A549 (cell line): ENCODE measurements at regions not wholly inside any gene's neighbourhood (a gene's known extent, or its start where the extent isn't known, plus 50 kb on each side); places are given as distances from the start of the nearest gene placed in this dataset.

Experiments used
- ATAC-seq, 2 experiments: fragments of 200-7000 bp in 1 of 2; fragments of >200 bp in 1 of 2; cut with Nextera tagmentation in 1 of 2; cut with Tn5 transposase in 1 of 2; 3 replicates each; pipeline versions ENCODE4 v1.8.0 to v1.9.1; 2018 to 2020; ENCODE audit warnings: mild to moderate bottlenecking in 1 of 2, moderate library complexity in 1 of 2
- CTCF ChIA-PET: fragments of 300-600 bp; sonication (Branson Sonifier 250); formaldehyde crosslinking; extraction: SDS; loops from one replicate; lab custom pipeline; 2021; ENCODE audit warnings: antibody characterized with exemption, inconsistent platforms; lab: Yijun Ruan, JAX
- POLR2A ChIA-PET: fragments of 350-600 bp; formaldehyde crosslinking; extraction: SDS; loops from one replicate; lab custom pipeline; 2021; ENCODE audit warnings: antibody characterized with exemption, inconsistent platforms; lab: Yijun Ruan, JAX
- DNase-seq, 2 experiments: peaks; one replicate each; pipeline versions ENCODE4 v3.0.0 to v3.0.0-alpha.2; 2011 to 2016; ENCODE audit warnings: low read depth in 1 of 2, low spot score in 1 of 2
- FAIRE-seq: peaks from 2 replicates; lab custom pipeline; 2011; peaks lifted over from hg19 to GRCh38; lab: Jason Lieb, UNC
- H3K27ac ChIP-seq, 2 experiments: fragments of >200 bp; sonication (Bioruptor Twin); formaldehyde crosslinking; 3 replicates each; pipeline ENCODE4 v1.5.1; 2016 to 2017
- H3K4me1 ChIP-seq: fragments of >200 bp; sonication (Bioruptor Twin); formaldehyde crosslinking; 3 replicates; pipeline ENCODE4 v1.6.1; 2016
- H3K4me2 ChIP-seq: fragments of >200 bp; sonication (Bioruptor Twin); formaldehyde crosslinking; 3 replicates; pipeline ENCODE4 v1.6.1; 2016
- H3K4me3 ChIP-seq: fragments of >200 bp; sonication (Bioruptor Twin); formaldehyde crosslinking; 3 replicates; pipeline ENCODE4 v1.5.1; 2016
- H3K9me3 ChIP-seq: fragments of >200 bp; sonication (Bioruptor Twin); formaldehyde crosslinking; 3 replicates; pipeline ENCODE4 v1.6.1; 2016
- BCL3 ChIP-seq: fragments of >200 bp; sonication (Bioruptor Twin); formaldehyde crosslinking; IDR thresholded peaks from 3 replicates; pipeline ENCODE4 v1.6.1; 2016
- BHLHE40 ChIP-seq: IDR thresholded peaks from 2 replicates; pipeline ENCODE4 v1.6.1; 2012; ENCODE audit warnings: low read depth, low read length, inconsistent platforms
- CBX2 ChIP-seq: fragments of 200-600 bp; sonication (generic); IDR thresholded peaks from 2 replicates; pipeline ENCODE4 v1.6.1; 2016; ENCODE audit warnings: low read depth, mild to moderate bottlenecking, borderline replicate concordance
- CBX8 ChIP-seq: fragments of 200-600 bp; sonication (generic); IDR thresholded peaks from 2 replicates; pipeline ENCODE4 v1.6.1; 2016
- CHD2 ChIP-seq: fragments of 150-350 bp; IDR thresholded peaks from 2 replicates; pipeline ENCODE4 v1.6.1; 2014; ENCODE audit warnings: low read length; ENCODE audit not compliant: partially characterized antibody
- E2F6 ChIP-seq: IDR thresholded peaks from 2 replicates; pipeline ENCODE4 v1.6.1; 2012; ENCODE audit warnings: low read depth, borderline replicate concordance
- EHF ChIP-seq: fragments of 250-450 bp; sonication (Bioruptor Pico); IDR thresholded peaks from 2 replicates; pipeline ENCODE4 v1.5.0; 2020; ENCODE audit warnings: mild to moderate bottlenecking
- ESRRA ChIP-seq: fragments of 150-350 bp; IDR thresholded peaks from 2 replicates; pipeline ENCODE4 v1.6.1; 2014; ENCODE audit warnings: mild to moderate bottlenecking, low read length, borderline replicate concordance
- FOSB ChIP-seq: fragments of 250-450 bp; sonication (Bioruptor Pico); IDR thresholded peaks from 2 replicates; pipeline ENCODE4 v1.5.0; 2020; ENCODE audit warnings: mild to moderate bottlenecking, moderate library complexity
- HDAC2 ChIP-seq: fragments of 200-600 bp; sonication (generic); IDR thresholded peaks from 2 replicates; pipeline ENCODE4 v1.6.1; 2016
- HMGXB4 ChIP-seq: fragments of 250-450 bp; sonication (Bioruptor Pico); IDR thresholded peaks from 2 replicates; pipeline ENCODE4 v1.5.0; 2021; ENCODE audit warnings: mild to moderate bottlenecking, moderate library complexity, borderline replicate concordance
- HOXA7 ChIP-seq: fragments of 250-450 bp; sonication (Bioruptor Pico); IDR thresholded peaks from 2 replicates; pipeline ENCODE4 v1.5.0; 2020; ENCODE audit warnings: mild to moderate bottlenecking, moderate library complexity
- HOXB13 ChIP-seq: fragments of 250-450 bp; sonication (Bioruptor Pico); IDR thresholded peaks from 2 replicates; pipeline ENCODE4 v1.5.0; 2020; ENCODE audit warnings: low read depth, mild to moderate bottlenecking, moderate library complexity
- HOXB5 ChIP-seq: fragments of 250-450 bp; sonication (Bioruptor Pico); IDR thresholded peaks from 2 replicates; pipeline ENCODE4 v1.5.0; 2020; ENCODE audit warnings: mild to moderate bottlenecking, moderate library complexity
- JUN ChIP-seq, 2 experiments: fragments of >200 bp; sonication (Bioruptor Twin); formaldehyde crosslinking; IDR thresholded peaks; 2 replicates in 1 of 2; 3 replicates in 1 of 2; pipeline ENCODE4 v1.6.1; 2016 to 2017
- MAZ ChIP-seq: fragments of 150-350 bp; IDR thresholded peaks from 2 replicates; pipeline ENCODE4 v1.6.1; 2014; ENCODE audit warnings: antibody characterized with exemption, low read depth, low read length, borderline replicate concordance
- MYC ChIP-seq: IDR thresholded peaks from 2 replicates; pipeline ENCODE4 v1.6.1; 2012; ENCODE audit warnings: mild to moderate bottlenecking, inconsistent platforms, low read length, improper control_type of control experiment, borderline replicate concordance
- NFE2L2 ChIP-seq: fragments of 150-350 bp; conservative IDR thresholded peaks from 2 replicates; pipeline ENCODE4 v1.6.1; 2014; ENCODE audit warnings: low read length
- NPAS2 ChIP-seq: fragments of 250-450 bp; sonication (Bioruptor Pico); IDR thresholded peaks from 2 replicates; pipeline ENCODE4 v1.8.0; 2022; ENCODE audit warnings: mild to moderate bottlenecking, moderate library complexity, borderline replicate concordance
- PBX3 ChIP-seq: IDR thresholded peaks from 2 replicates; pipeline ENCODE4 v1.6.1; 2012
- PHF8 ChIP-seq: fragments of 200-600 bp; sonication (generic); IDR thresholded peaks from 2 replicates; pipeline ENCODE4 v1.6.1; 2016; ENCODE audit warnings: low read depth, mild to moderate bottlenecking, antibody characterized with exemption, moderate library complexity, borderline replicate concordance
- POLR2A ChIP-seq: IDR thresholded peaks from 2 replicates; pipeline ENCODE4 v1.6.1; 2012; ENCODE audit warnings: mild to moderate bottlenecking, low read length
- RARB ChIP-seq: fragments of 250-450 bp; sonication (Bioruptor Pico); IDR thresholded peaks from 2 replicates; pipeline ENCODE4 v1.8.0; 2021; ENCODE audit warnings: mild to moderate bottlenecking, moderate library complexity
- RFX5 ChIP-seq: fragments of 450-650 bp; IDR thresholded peaks from 2 replicates; pipeline ENCODE4 v1.7.1; 2014; ENCODE audit warnings: antibody characterized with exemption, mild to moderate bottlenecking, moderate library complexity
- RNF2 ChIP-seq: fragments of 200-600 bp; sonication (generic); IDR thresholded peaks from 2 replicates; pipeline ENCODE4 v1.6.1; 2016; ENCODE audit warnings: low read depth, mild to moderate bottlenecking, antibody characterized with exemption, moderate library complexity, borderline replicate concordance
- SREBF2 ChIP-seq: fragments of 450-650 bp; IDR thresholded peaks from 2 replicates; pipeline ENCODE4 v1.6.1; 2014; ENCODE audit warnings: mild to moderate bottlenecking, moderate library complexity
- ZFP36 ChIP-seq: fragments of 450-650 bp; IDR thresholded peaks from 2 replicates; pipeline ENCODE4 v1.6.1; 2014; ENCODE audit warnings: borderline replicate concordance; ENCODE audit not compliant: partially characterized antibody
- WGBS: methylation state at CpG from one replicate; pipeline ENCODE4 v1.1.6; 2017; ENCODE audit errors: missing lambda C conversion rate; 5-methylcytosine and 5-hydroxymethylcytosine counted together

- H3K27ac ChIP-seq, result no peak overlapping the region
- H3K9me3 ChIP-seq, result no peaks in the 10 kb centered on the region
- ChIA-PET POLR2A (no interaction called here), CTCF (interaction anchor here (0.5 to 1.0 kb wide), 2 partner anchors 147 to 412 kb away, joined by 3 read pairs; no protein-coding TSS in a partner anchor)
- WGBS, result 59% methylated on average over 10 of the region's 10 CpGs
- FAIRE-seq (no peak), ATAC-seq (no peak), DNase-seq (no peak)
- H3K4me3 ChIP-seq, result no peak overlapping the region
- no peak overlapping the region for H3K4me2 ChIP-seq
- H3K4me1 ChIP-seq, result no peaks in the 10 kb centered on the region
- no peak for TF ChIP-seq MAZ
- no peak for TF ChIP-seq HDAC2
- no peak for TF ChIP-seq NFE2L2
- TF ChIP-seq CBX2, result no peak
- TF ChIP-seq HOXA7, result no peak
- TF ChIP-seq HMGXB4 (CRISPR knock-in tag), result no peak
- no peak for TF ChIP-seq POLR2A
- TF ChIP-seq RNF2, result no peak
- TF ChIP-seq SREBF2, result no peak
- TF ChIP-seq HOXB13 (CRISPR knock-in tag), result no peak
- TF ChIP-seq ESRRA, result no peak
- no peak for TF ChIP-seq BCL3
- no peak for TF ChIP-seq CBX8
- no peak for TF ChIP-seq CHD2
- no peak for TF ChIP-seq NPAS2 (CRISPR knock-in tag)
- no peak for TF ChIP-seq JUN (IDR thresholded peaks at IDR 0.05)
Measured at GRCh38 chr7:106588422-106589197, 72.3 kb downstream of the CCDC71L start.

- H3K4me2 ChIP-seq, result no peak overlapping the region
- no peak overlapping the region for H3K27ac ChIP-seq
- FAIRE-seq (no peak), ATAC-seq (no peak), DNase-seq (no peak)
- 49% methylated on average over 7 of the region's 7 CpGs for WGBS
- H3K9me3 ChIP-seq, result no peaks in the 10 kb centered on the region
- POLR2A ChIA-PET, result no interaction called here
- TF ChIP-seq HOXB5 (no peak), RFX5 (no peak), RARB (CRISPR knock-in tag) (no peak), ESRRA (no peak), POLR2A (no peak), PHF8 (no peak), ZFP36 (no peak), FOSB (no peak), EHF (CRISPR knock-in tag) (no peak), MYC (no peak), NFE2L2 (no peak), CHD2 (no peak), BHLHE40 (no peak), PBX3 (no peak), E2F6 (no peak)
- H3K4me1 ChIP-seq, result no peaks in the 10 kb centered on the region
- no peak overlapping the region for H3K4me3 ChIP-seq
- CTCF ChIA-PET, result no interaction called here
Measured at GRCh38 chr7:106584914-106585759, 75.8 kb downstream of the CCDC71L start.
